GM12865 (cell line): ENCODE measurements at regions not wholly inside any gene's neighbourhood (a gene's known extent, or its start where the extent isn't known, plus 50 kb on each side); places are given as distances from the start of the nearest gene placed in this dataset.

Source experiments
- DNase-seq: peaks from one replicate; pipeline ENCODE4 v3.0.0; 2010; ENCODE audit warnings: low read depth
- H3K4me3 ChIP-seq: 2 replicates; pipeline ENCODE4 v1.5.1; 2011; ENCODE audit warnings: mild to moderate bottlenecking, low read depth, low read length, control low read depth
- TF ChIP-seq, protein P1 (sequence below): IDR thresholded peaks from 2 replicates; pipeline ENCODE4 v1.5.1; 2011; ENCODE audit warnings: low read length, control low read depth, low read depth, inconsistent platforms; ENCODE audit not compliant: insufficient read depth; ENCODE audit errors: missing control alignments

- no peak overlapping the region for H3K4me3 ChIP-seq
- DNase-seq = no peak
- TF ChIP-seq, protein P1, sequence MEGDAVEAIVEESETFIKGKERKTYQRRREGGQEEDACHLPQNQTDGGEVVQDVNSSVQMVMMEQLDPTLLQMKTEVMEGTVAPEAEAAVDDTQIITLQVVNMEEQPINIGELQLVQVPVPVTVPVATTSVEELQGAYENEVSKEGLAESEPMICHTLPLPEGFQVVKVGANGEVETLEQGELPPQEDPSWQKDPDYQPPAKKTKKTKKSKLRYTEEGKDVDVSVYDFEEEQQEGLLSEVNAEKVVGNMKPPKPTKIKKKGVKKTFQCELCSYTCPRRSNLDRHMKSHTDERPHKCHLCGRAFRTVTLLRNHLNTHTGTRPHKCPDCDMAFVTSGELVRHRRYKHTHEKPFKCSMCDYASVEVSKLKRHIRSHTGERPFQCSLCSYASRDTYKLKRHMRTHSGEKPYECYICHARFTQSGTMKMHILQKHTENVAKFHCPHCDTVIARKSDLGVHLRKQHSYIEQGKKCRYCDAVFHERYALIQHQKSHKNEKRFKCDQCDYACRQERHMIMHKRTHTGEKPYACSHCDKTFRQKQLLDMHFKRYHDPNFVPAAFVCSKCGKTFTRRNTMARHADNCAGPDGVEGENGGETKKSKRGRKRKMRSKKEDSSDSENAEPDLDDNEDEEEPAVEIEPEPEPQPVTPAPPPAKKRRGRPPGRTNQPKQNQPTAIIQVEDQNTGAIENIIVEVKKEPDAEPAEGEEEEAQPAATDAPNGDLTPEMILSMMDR = no peak
Observed at GRCh38 chr20:37600486-37600885, 72.8 kb upstream of the BLCAP start.

- TF ChIP-seq, protein P1 = no peak
- H3K4me3 ChIP-seq = no peak overlapping the region
- DNase-seq = peak; percentile 21
Observed at GRCh38 chr20:37598575-37599342, 71.1 kb upstream of the BLCAP start.

- no peak for DNase-seq
- TF ChIP-seq, protein P1 = no peak
- no peak overlapping the region for H3K4me3 ChIP-seq
Observed at GRCh38 chr20:37598100-37598543, 70.4 kb upstream of the BLCAP start.

GRCh38 chr20:37596890-37597536 is 69.3 kb upstream of the BLCAP start:
- no peak for DNase-seq
- TF ChIP-seq, protein P1 = no peak
- H3K4me3 ChIP-seq = no peak overlapping the region

GRCh38 chr20:37596168-37596567 is 68.5 kb upstream of the BLCAP start:
- no peak overlapping the region for H3K4me3 ChIP-seq
- TF ChIP-seq, protein P1 = no peak
- DNase-seq = no peak

DNA sequence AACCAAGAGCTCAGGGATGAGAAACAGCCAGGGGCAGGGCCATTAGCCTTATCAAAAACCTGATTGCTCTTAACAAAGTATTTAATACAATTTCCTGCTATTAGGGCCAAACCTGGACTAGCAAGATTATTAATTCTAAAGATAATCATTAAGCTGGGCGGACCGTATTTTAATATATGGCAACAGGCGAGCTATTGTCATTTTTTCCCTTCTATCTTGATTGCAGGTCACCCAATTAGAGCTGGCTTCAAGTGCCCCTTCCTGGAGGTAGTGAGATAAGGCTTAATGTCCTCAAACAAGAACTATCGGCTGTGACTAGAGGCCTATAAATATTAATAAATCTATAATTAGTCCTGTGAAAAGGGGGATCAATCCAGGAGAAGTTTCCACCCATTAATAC is 66.0 kb upstream of the BLCAP start:
- no peak overlapping the region for H3K4me3 ChIP-seq
- TF ChIP-seq, protein P1 = no peak
- DNase-seq = no peak
